AG04450 (cell line): ENCODE measurements at regions not wholly inside any gene's neighbourhood (a gene's known extent, or its start where the extent isn't known, plus 50 kb on each side); places are given as distances from the start of the nearest gene placed in this dataset.

ENCODE experiments used
- CTCF ChIA-PET: fragments of 300-600, 350-600 bp; formaldehyde crosslinking; extraction: SDS; loops from one replicate; lab custom pipeline; 2022; ENCODE audit warnings: antibody characterized with exemption, inconsistent platforms; lab: Charles Lee
- POLR2A ChIA-PET: fragments of 350-600 bp; formaldehyde crosslinking; extraction: SDS; loops from one replicate; lab custom pipeline; 2021; ENCODE audit warnings: antibody characterized with exemption, inconsistent platforms; lab: Yijun Ruan, JAX
- DNase-seq: peaks from one replicate; pipeline ENCODE4 v3.0.0-alpha.2; 2011; ENCODE audit warnings: low read depth, low spot score
- H3K27ac ChIP-seq: one replicate; pipeline ENCODE4 v1.5.1; 2012; ENCODE audit warnings: low read depth, low read length, control low read depth
- H3K27me3 ChIP-seq: one replicate; pipeline ENCODE4 v1.6.0; 2012; ENCODE audit warnings: low read length; ENCODE audit not compliant: control insufficient read depth, insufficient read depth
- H3K4me3 ChIP-seq: 2 replicates; pipeline ENCODE4 v1.5.1; 2011; ENCODE audit warnings: mild to moderate bottlenecking, low read depth, low read length, control low read depth
- H3K9me3 ChIP-seq: 2 replicates; pipeline ENCODE4 v1.5.1; 2012; ENCODE audit warnings: low read length; ENCODE audit not compliant: control insufficient read depth, insufficient read depth
- TF ChIP-seq, protein P1 (sequence below): IDR thresholded peaks from 2 replicates; pipeline ENCODE4 v1.5.1; 2011; ENCODE audit warnings: low read depth, low read length, control low read depth, inconsistent platforms

DNA sequence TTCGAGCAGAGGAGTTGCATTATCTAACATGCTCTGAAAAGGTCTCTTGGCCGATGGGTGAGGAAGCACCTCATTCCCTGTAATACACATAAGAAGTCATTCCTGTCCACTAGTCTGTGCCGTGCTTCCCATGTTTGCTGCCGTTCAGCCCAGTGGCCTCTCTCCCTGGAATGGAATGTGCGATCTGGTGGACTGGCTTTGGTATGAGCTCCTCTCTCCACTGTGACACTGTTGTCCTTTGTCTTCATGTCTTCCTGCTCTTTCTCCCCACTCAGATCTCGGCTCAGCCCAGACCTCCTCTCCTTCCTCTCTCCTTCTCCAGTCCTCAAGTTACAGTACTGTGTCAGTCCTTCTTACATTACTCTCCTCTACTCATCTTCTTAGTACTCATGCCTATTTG, 192.8 kb upstream of the KLF6 start:
- CTCF ChIA-PET, result no interaction called here
- no peak overlapping the region for H3K27ac ChIP-seq
- no peak overlapping the region for H3K4me3 ChIP-seq
- POLR2A ChIA-PET, result no interaction called here
- DNase-seq, result no peak
- H3K9me3 ChIP-seq, result peaks cover 12% of the 10 kb centered on the region
- no peaks in the 10 kb centered on the region for H3K27me3 ChIP-seq
- TF ChIP-seq, protein P1, sequence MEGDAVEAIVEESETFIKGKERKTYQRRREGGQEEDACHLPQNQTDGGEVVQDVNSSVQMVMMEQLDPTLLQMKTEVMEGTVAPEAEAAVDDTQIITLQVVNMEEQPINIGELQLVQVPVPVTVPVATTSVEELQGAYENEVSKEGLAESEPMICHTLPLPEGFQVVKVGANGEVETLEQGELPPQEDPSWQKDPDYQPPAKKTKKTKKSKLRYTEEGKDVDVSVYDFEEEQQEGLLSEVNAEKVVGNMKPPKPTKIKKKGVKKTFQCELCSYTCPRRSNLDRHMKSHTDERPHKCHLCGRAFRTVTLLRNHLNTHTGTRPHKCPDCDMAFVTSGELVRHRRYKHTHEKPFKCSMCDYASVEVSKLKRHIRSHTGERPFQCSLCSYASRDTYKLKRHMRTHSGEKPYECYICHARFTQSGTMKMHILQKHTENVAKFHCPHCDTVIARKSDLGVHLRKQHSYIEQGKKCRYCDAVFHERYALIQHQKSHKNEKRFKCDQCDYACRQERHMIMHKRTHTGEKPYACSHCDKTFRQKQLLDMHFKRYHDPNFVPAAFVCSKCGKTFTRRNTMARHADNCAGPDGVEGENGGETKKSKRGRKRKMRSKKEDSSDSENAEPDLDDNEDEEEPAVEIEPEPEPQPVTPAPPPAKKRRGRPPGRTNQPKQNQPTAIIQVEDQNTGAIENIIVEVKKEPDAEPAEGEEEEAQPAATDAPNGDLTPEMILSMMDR, result no peak

DNA sequence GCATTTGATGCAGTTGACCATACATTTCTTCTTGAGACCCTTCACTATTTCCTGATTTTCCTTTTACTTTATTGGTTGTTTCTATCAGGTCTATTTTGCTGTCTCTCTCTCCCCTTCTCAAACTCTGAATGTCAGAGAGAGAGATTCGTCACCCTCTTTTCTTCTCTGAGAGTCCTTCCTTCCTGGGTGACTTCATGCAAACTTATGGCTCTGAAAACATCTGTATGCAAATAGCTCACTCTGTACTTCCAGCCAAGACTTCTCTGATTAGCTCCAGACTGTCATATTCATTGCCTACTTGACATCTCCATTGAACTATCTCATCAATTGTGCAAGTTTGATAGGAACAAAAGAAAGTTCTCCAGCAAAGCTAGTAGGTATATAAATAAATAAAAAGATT, 191.7 kb upstream of the KLF6 start:
- peaks cover 12% of the 10 kb centered on the region for H3K9me3 ChIP-seq
- TF ChIP-seq, protein P1, result no peak
- no peak overlapping the region for H3K4me3 ChIP-seq
- no peak overlapping the region for H3K27ac ChIP-seq
- CTCF ChIA-PET, result no interaction called here
- POLR2A ChIA-PET, result interaction anchor here (0.6 kb wide), 1 partner anchor 193 kb away, joined by 3 read pairs; no protein-coding TSS in a partner anchor
- no peaks in the 10 kb centered on the region for H3K27me3 ChIP-seq
- DNase-seq, result no peak

DNA sequence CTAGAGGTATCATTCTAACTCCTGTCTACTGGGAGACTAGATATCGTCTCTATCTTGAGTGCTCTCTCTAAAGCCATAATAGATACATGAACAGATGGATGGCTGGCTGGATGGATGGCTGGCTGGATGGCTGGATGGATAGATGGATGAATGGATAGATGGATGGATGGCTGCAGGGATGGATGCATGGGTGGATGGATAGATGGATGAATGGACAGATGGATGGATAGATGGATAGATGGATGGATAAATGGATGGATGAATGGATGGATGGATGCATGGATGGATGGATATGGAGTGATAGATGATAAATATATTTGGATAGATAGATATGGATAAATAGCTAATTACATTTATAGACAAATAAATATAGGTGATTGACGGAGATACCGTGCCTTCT, 191.2 kb upstream of the KLF6 start:
- H3K27ac ChIP-seq, result no peak overlapping the region
- TF ChIP-seq, protein P1, result no peak
- ChIA-PET CTCF (no interaction called here), POLR2A (no interaction called here)
- peaks cover 12% of the 10 kb centered on the region for H3K9me3 ChIP-seq
- H3K4me3 ChIP-seq, result no peak overlapping the region
- H3K27me3 ChIP-seq, result no peaks in the 10 kb centered on the region
- no peak for DNase-seq

DNA sequence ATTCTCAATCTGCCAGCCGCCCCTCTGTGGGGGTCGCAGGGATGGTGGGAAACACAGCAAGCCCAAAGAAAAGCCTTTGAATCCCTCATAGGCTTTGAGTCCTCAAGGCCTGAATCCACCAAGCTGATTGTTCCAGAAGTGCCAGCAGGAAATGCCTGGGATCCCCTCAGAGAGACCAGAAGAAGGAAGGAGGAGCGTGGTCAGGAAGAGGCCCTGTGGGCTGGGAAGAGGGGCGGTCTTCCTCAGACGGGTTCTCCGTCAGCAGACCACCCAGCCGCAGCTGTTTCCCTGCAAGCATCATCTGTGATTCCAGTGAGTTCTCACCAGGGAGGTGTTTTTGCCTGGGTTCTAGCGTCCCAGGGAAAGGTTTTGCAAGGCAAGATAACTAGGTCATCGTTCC, 190.0 kb upstream of the KLF6 start:
- Histone ChIP-seq H3K27me3 (no peaks in the 10 kb centered on the region), H3K9me3 (peaks cover 12% of the 10 kb centered on the region), H3K4me3 (no peak overlapping the region), H3K27ac (no peak overlapping the region)
- DNase-seq, result no peak
- TF ChIP-seq, protein P1, result no peak
- ChIA-PET POLR2A (no interaction called here), CTCF (no interaction called here)

DNA sequence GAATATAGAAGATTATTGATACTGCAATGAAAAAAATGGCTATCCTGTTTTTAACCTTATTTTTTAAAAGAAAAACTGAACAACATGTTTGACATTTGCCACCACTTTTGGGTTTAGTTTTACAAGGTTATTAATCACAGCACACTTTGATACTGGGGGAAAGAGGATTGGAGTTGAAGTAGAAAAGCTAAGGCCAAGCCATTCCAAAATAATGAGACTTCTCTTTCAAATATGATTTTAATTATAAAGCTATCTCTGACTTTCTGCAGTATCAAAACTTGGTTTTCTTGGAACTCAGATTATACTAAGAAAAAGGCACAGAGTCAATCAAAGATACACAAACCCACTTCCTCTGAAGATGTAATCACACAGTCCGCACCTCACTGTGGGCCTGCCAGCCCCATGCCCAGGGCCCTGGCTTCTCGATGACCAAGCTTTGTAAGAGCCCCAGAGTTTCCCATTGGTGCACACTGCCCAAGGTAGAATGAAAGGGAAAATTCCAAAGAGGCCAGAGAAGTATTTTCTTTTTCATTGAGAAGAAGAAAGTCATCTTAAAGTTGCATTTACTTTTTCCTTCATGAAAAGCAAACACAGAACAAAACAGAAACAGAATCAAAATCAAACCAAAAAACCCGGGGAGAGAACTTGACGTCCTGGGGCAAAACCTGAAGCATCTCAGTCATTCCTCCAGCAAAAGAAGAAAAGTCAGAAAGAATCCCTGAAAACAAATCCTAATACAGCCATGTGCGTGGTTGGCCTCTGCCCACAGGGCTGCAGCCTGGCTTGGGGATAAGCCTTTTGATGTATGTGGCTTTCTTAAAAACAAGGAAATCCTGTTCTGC, 187.7 kb upstream of the KLF6 start:
- DNase-seq, result no peak
- H3K9me3 ChIP-seq, result peaks cover 12% of the 10 kb centered on the region
- ChIA-PET CTCF (no interaction called here), POLR2A (no interaction called here)
- no peak overlapping the region for H3K27ac ChIP-seq
- TF ChIP-seq, protein P1, result no peak
- no peak overlapping the region for H3K4me3 ChIP-seq
- no peaks in the 10 kb centered on the region for H3K27me3 ChIP-seq
